ENCODE measurements at regions not wholly inside any gene's neighbourhood (a gene's known extent, or its start where the extent isn't known, plus 50 kb on each side); places are given as distances from the start of the nearest gene placed in this dataset.

DNA sequence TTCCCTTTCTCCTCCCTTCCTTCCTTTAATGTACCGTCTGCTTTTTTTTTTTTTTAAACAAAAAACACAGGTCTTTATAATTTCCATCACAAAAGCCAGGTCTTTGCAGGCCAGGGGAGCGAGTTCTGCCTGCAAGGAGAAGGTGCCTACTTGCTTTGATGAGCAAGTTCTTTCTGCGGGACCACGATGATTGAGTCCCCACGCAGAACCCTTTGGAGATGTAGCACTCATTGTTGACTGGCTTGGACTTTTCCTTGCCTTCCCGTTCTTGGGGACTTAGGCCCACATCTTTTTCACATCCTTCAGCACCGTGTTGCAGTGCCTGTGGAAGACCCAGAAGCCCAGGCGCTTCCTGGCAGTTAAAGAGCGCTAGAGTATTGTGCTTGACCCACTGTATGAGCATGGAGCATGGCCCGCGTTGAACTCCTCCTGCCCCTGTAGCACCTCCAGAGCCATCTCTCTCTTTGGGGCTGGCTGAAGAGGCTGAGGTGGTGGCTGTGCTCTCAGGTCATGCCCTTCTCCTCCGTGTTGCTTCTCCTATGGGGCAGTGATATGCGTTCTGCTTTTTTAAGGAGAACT lies 177.6 kb downstream of the EXOC5 start:
- Histone ChIP-seq H3K4me1 (no peaks in the 10 kb centered on the region), H3K36me3 (no peaks in the 10 kb centered on the region), H3K27me3 (no peaks in the 10 kb centered on the region), H3K4me3 (no peak overlapping the region), H3K27ac (no peak overlapping the region), H3K9me3 (peaks cover 0 to 4% (median 2%) of the 10 kb centered on the region in 4 donors)
- TF ChIP-seq POLR2A (IDR thresholded peaks at IDR 0.05) (no peak), EP300 (IDR thresholded peaks at IDR 0.05) (no peak), POLR2AphosphoS5 (IDR thresholded peaks at IDR 0.05) (no peak)
- TF ChIP-seq, protein P1, sequence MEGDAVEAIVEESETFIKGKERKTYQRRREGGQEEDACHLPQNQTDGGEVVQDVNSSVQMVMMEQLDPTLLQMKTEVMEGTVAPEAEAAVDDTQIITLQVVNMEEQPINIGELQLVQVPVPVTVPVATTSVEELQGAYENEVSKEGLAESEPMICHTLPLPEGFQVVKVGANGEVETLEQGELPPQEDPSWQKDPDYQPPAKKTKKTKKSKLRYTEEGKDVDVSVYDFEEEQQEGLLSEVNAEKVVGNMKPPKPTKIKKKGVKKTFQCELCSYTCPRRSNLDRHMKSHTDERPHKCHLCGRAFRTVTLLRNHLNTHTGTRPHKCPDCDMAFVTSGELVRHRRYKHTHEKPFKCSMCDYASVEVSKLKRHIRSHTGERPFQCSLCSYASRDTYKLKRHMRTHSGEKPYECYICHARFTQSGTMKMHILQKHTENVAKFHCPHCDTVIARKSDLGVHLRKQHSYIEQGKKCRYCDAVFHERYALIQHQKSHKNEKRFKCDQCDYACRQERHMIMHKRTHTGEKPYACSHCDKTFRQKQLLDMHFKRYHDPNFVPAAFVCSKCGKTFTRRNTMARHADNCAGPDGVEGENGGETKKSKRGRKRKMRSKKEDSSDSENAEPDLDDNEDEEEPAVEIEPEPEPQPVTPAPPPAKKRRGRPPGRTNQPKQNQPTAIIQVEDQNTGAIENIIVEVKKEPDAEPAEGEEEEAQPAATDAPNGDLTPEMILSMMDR (IDR thresholded peaks at IDR 0.05), result no peak
- DNase-seq, result no peak
- WGBS, 2 donors, result 78 to 85% methylated on average over 11 to 13 of the region's 13 CpGs
- ATAC-seq (ENCODE audit: low FRiP score in 2 of 2), result no peak

DNA sequence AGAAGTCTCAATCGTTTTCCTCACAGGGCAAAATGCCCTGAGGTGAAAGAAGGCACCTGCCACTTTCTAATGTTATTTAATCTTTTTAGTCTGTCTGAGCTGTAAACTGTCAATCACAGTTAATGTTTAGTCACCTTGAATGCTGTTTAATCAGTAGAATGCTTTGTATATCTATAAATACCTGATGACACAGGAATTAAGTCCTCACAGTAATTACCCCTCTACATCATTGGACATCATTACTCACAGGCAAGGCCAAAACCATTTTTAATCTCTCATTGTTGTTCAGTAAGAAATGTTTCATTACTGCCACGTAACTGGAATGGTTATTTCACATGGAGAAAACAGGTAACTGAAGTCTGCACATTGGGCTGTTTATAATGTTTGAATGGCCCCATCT lies 178.8 kb downstream of the EXOC5 start:
- no peaks in the 10 kb centered on the region for H3K27me3 ChIP-seq
- 48 to 49% methylated on average over 2 of the region's 2 CpGs for WGBS, 2 donors
- no peak for ATAC-seq (ENCODE audit: low FRiP score in 2 of 2)
- H3K36me3 ChIP-seq, result no peaks in the 10 kb centered on the region
- peaks cover 0 to 4% (median 2%) of the 10 kb centered on the region in 4 donors for H3K9me3 ChIP-seq
- no peak for TF ChIP-seq EP300 (IDR thresholded peaks at IDR 0.05)
- no peak for TF ChIP-seq POLR2A (IDR thresholded peaks at IDR 0.05)
- no peak for TF ChIP-seq POLR2AphosphoS5 (IDR thresholded peaks at IDR 0.05)
- TF ChIP-seq, protein P1 (IDR thresholded peaks at IDR 0.05), result no peak
- H3K27ac ChIP-seq, result no peak overlapping the region
- H3K4me3 ChIP-seq, result no peak overlapping the region
- H3K4me1 ChIP-seq, result no peaks in the 10 kb centered on the region
- no peak for DNase-seq

DNA sequence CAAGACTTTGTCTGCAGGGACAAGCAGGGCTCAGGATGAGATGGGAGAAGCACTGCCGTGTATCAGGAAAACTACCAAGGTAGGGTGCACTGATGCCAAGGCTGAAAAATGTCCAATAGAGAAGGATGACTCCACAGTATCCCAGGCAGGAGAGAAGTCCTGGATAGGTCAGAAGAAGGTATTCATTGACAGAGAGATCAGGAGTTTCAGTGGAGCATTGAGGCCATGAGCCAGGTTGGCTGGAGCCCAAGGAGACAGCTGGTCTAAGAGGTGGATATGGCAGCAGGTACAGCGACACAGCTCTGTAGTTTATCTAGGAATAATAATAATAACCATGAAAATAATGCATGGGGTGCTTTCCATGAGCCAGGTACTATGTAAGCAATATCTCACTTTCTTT lies 180.9 kb downstream of the EXOC5 start:
- ATAC-seq (ENCODE audit: low FRiP score in 2 of 2), result no peak
- no peak overlapping the region for H3K4me3 ChIP-seq
- no peak overlapping the region for H3K27ac ChIP-seq
- TF ChIP-seq POLR2AphosphoS5 (IDR thresholded peaks at IDR 0.05) (no peak), EP300 (IDR thresholded peaks at IDR 0.05) (no peak), POLR2A (IDR thresholded peaks at IDR 0.05) (no peak)
- TF ChIP-seq, protein P1 (IDR thresholded peaks at IDR 0.05), result no peak
- H3K36me3 ChIP-seq, result no peaks in the 10 kb centered on the region
- WGBS, 2 donors, result 90 to 92% methylated on average over 2 of the region's 2 CpGs
- DNase-seq, result no peak
- no peaks in the 10 kb centered on the region for H3K27me3 ChIP-seq
- no peaks in the 10 kb centered on the region for H3K9me3 ChIP-seq
- H3K4me1 ChIP-seq, result no peaks in the 10 kb centered on the region

DNA sequence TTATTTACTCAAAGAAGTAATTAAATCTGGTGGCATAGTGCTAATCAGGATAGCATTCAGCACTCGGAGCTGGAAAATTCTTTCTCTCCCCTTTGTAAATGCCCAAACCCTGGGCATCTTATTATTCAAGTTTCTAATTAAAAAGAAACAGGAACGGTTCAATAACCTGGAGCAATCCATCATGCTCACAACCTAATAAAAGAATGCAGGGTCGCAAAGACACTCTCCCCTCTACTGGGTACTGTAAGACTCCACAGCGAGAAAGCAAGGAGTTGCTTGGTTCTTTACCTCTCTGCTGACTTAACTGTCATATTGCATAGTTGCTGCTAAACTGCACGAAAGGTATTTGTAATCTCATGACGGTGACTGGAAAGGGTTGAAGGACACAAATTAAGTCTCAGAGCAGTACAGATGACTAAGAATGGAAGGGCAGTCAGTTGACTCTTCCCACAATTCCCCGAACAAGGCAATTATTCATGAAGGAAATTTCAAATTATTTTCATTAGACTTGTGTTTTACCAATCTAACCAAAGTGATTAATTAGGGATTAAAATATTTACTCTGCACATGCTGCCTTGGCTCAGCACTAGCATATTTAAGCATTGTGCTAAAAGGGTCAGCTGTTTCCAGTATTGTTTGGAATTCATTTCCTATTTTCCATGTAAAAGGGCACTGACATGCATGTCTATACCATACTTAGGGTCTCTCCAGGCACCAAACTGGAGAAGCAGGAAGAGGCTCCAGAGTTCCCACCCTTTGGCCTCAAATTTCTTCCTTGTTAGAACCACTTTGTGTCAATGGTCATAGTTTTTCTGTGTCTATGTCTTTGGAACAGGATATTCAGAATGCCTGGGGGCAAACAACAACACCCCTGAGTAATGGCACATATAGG lies 182.2 kb downstream of the EXOC5 start:
- H3K9me3 ChIP-seq, result no peaks in the 10 kb centered on the region
- WGBS, 2 donors, result 75% methylated on average over 7 of the region's 7 CpGs
- no peaks in the 10 kb centered on the region for H3K4me1 ChIP-seq
- no peak overlapping the region for H3K4me3 ChIP-seq
- H3K27me3 ChIP-seq, result no peaks in the 10 kb centered on the region
- no peaks in the 10 kb centered on the region for H3K36me3 ChIP-seq
- ATAC-seq (ENCODE audit: low FRiP score in 2 of 2) (no peak), DNase-seq (no peak)
- H3K27ac ChIP-seq, result no peak overlapping the region
- TF ChIP-seq POLR2A (IDR thresholded peaks at IDR 0.05) (no peak), EP300 (IDR thresholded peaks at IDR 0.05) (no peak), POLR2AphosphoS5 (IDR thresholded peaks at IDR 0.05) (no peak)
- TF ChIP-seq, protein P1 (IDR thresholded peaks at IDR 0.05), result no peak
